Transverse colon (tissue), 4 donors: ENCODE measurements at regions not wholly inside any gene's neighbourhood (a gene's known extent, or its start where the extent isn't known, plus 50 kb on each side); places are given as distances from the start of the nearest gene placed in this dataset.

Experiments used
- DNase-seq: peaks from one replicate; pipeline ENCODE4 v3.0.0-alpha.2; 2019
- H3K27ac ChIP-seq, 4 donors: fragments of 200-600 bp; sonication (generic); 2 replicates each; pipeline ENCODE4 v1.5.1; 2016 to 2018; ENCODE audit warnings: inconsistent platforms in 4 of 4
- H3K27me3 ChIP-seq: fragments of 200-600 bp; sonication (generic); 2 replicates; pipeline ENCODE4 v1.5.1; 2017; ENCODE audit warnings: inconsistent platforms
- H3K36me3 ChIP-seq, 4 donors: fragments of 200-600 bp; sonication (generic); 2 replicates each; pipeline ENCODE4 v1.5.1; 2017 to 2019; ENCODE audit warnings: inconsistent platforms in 4 of 4
- H3K4me1 ChIP-seq, 4 donors: fragments of 200-600 bp; sonication (generic); 2 replicates each; pipeline ENCODE4 v1.5.1; 2017 to 2020; ENCODE audit warnings: inconsistent platforms in 4 of 4
- H3K4me3 ChIP-seq, 4 donors: fragments of 200-600 bp; sonication (generic); 1 replicate in 1 of 4; 2 replicates in 3 of 4; pipeline versions ENCODE4 v1.5.1 to v1.6.1; 2017 to 2019; ENCODE audit warnings: inconsistent platforms in 4 of 4
- H3K9me3 ChIP-seq, 2 donors: fragments of 200-600 bp; sonication (generic); 2 replicates each; pipeline ENCODE4 v1.5.1; 2017 to 2019; ENCODE audit warnings: inconsistent platforms in 2 of 2
- EP300 ChIP-seq: sonication (generic); formaldehyde crosslinking; IDR thresholded peaks from one replicate; pipeline ENCODE4 v1.6.1; 2017; ENCODE audit warnings: antibody characterized with exemption, low read depth
- POLR2A ChIP-seq: fragments of 450-650 bp; IDR thresholded peaks from one replicate; pipeline ENCODE4 v1.6.1; 2016; ENCODE audit warnings: antibody characterized with exemption, mild to moderate bottlenecking, moderate library complexity
- POLR2AphosphoS5 ChIP-seq, 3 donors: sonication (generic); formaldehyde crosslinking; IDR thresholded peaks; one replicate each; pipeline ENCODE4 v1.6.1; 2016; ENCODE audit warnings: antibody characterized with exemption in 3 of 3
- WGBS, 2 donors: methylation state at CpG; one replicate each; pipeline ENCODE4 v1.1.5; 2018; ENCODE audit warnings: low coverage in 1 of 2; 5-methylcytosine and 5-hydroxymethylcytosine counted together
- in situ Hi-C, 4 donors: fragments of 200-750 bp; cut with MboI; loops; one replicate each; pipeline versions ENCODE4 v1.15.0 to v1.15.1; 2017; ENCODE audit warnings: low sequenced_read_pairs in 3 of 4, low pct_ligation_motif_present in 1 of 4, low pct_unique_long_range_greater_than_20kb in 1 of 4
- intact Hi-C: fragments of 100-400 bp; cut with DNase I; formaldehyde crosslinking; loops from one replicate; pipeline ENCODE4 v1.15.1; 2023; ENCODE audit warnings: low total_unique reads
- TF ChIP-seq, protein P1 (sequence below), 5 experiments: fragments of 200-600 bp in 3 of 5; fragments of 450-650 bp in 2 of 5; sonication (generic) in 3 of 5; IDR thresholded peaks; 1 replicate in 2 of 5; 2 replicates in 3 of 5; pipeline ENCODE4 v1.5.1; 2016 to 2017; ENCODE audit warnings: antibody characterized with exemption in 5 of 5, inconsistent platforms in 3 of 5, mild to moderate bottlenecking in 2 of 5, moderate library complexity in 1 of 5

DNA sequence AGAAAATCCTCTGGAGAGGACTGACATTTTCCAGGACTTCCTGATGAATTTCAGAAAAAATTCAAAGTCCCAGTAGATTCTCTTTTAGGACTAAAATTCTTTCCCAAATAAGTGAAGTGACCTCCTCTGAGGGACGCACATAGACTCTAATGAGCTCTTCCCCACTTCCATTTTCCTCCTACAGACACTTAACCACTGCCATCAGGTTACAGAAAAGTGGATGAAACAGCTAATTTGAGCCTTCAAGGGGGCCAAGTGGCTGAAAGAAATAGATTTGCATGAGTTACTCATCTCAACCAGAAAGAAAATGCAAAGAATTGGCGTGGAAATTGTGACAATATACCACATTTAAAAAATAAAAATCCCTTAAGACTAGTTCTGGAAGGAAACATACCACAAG lies 185.3 kb upstream of the EDNRB start:
- TF ChIP-seq, protein P1, sequence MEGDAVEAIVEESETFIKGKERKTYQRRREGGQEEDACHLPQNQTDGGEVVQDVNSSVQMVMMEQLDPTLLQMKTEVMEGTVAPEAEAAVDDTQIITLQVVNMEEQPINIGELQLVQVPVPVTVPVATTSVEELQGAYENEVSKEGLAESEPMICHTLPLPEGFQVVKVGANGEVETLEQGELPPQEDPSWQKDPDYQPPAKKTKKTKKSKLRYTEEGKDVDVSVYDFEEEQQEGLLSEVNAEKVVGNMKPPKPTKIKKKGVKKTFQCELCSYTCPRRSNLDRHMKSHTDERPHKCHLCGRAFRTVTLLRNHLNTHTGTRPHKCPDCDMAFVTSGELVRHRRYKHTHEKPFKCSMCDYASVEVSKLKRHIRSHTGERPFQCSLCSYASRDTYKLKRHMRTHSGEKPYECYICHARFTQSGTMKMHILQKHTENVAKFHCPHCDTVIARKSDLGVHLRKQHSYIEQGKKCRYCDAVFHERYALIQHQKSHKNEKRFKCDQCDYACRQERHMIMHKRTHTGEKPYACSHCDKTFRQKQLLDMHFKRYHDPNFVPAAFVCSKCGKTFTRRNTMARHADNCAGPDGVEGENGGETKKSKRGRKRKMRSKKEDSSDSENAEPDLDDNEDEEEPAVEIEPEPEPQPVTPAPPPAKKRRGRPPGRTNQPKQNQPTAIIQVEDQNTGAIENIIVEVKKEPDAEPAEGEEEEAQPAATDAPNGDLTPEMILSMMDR (IDR thresholded peaks at IDR 0.05) = no peak
- TF ChIP-seq EP300 (no peak), POLR2AphosphoS5 (IDR thresholded peaks at IDR 0.05) (no peak), POLR2A (no peak)
- Histone ChIP-seq H3K4me3 (no peak overlapping the region), H3K27me3 (no peaks in the 10 kb centered on the region), H3K36me3 (no peaks in the 10 kb centered on the region), H3K9me3 (no peaks in the 10 kb centered on the region), H3K4me1 (no peaks in the 10 kb centered on the region), H3K27ac (no peak overlapping the region)
- in situ Hi-C loops (no loop called here), intact Hi-C loops (no loop called here)
- DNase-seq = no peak
- 62 to 93% methylated on average over 2 of the region's 2 CpGs for WGBS, 2 donors

DNA sequence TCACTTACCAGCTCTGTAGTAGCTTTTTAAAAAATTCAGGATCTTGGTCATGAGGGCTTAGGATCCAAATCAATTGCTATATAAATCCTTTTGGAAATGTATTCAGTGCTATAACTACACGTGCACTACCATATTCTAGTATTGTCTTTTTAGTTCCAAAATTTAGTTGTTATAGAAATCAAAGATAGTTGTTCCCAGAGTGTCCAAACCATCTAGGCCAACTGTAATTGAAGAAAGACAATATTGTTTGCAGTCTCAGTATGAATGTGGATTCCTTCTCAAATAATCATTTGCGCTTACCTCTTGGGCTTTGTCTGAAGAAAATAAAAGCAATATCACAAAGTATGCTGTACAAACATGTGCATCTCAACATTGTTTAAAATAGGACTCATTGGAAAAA lies 184.1 kb upstream of the EDNRB start:
- H3K4me1 ChIP-seq = no peaks in the 10 kb centered on the region
- peak overlapping the region in 1 of 4 donors; percentile 3 for H3K27ac ChIP-seq
- no peak for TF ChIP-seq POLR2AphosphoS5 (IDR thresholded peaks at IDR 0.05)
- TF ChIP-seq, protein P1 (IDR thresholded peaks at IDR 0.05) = no peak
- TF ChIP-seq POLR2A = no peak
- TF ChIP-seq EP300 = no peak
- 86 to 88% methylated on average over 2 of the region's 2 CpGs for WGBS, 2 donors
- no peaks in the 10 kb centered on the region for H3K9me3 ChIP-seq
- H3K36me3 ChIP-seq = no peaks in the 10 kb centered on the region
- in situ Hi-C loops = no loop called here
- H3K27me3 ChIP-seq = no peaks in the 10 kb centered on the region
- no peak overlapping the region for H3K4me3 ChIP-seq
- intact Hi-C loops = no loop called here
- DNase-seq = no peak

DNA sequence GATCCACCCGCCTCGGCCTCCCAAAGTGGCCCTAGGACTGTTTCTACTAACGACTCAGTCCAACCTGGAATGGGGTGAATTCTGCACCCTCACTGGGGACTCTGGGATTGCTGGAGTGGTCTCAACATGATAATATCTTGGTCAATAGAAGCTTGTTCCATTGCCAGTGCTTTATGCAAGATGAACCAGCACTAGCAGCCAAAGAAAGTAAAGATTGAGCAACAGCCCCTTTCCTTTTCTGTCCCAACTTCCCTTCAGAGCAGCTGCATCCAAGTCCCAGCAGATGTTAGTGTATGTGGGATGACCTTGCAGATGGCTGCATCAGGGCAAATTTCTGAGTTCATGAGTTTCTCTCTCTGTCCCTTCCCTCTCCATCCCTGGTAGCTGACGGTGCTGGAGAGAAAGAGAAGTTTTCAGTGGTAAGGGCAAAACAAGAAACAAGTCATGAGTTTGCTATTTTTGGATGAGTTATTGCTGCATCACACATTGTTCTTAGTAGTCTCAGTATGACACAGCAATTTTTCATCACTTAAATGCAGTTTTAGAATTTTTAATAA lies 183.6 kb upstream of the EDNRB start:
- intact Hi-C loops (no loop called here), in situ Hi-C loops (no loop called here)
- H3K4me1 ChIP-seq = no peaks in the 10 kb centered on the region
- H3K27me3 ChIP-seq = no peaks in the 10 kb centered on the region
- DNase-seq = peak; percentile 9
- H3K36me3 ChIP-seq = no peaks in the 10 kb centered on the region
- no peak for TF ChIP-seq POLR2A
- TF ChIP-seq POLR2AphosphoS5 (IDR thresholded peaks at IDR 0.05) = peak in 2 of 3 donors; percentile 7 to 42
- peak overlapping the region in 1 of 4 donors; percentile 3 for H3K27ac ChIP-seq
- H3K4me3 ChIP-seq = no peak overlapping the region
- H3K9me3 ChIP-seq = no peaks in the 10 kb centered on the region
- 74 to 90% methylated on average over 4 of the region's 4 CpGs for WGBS, 2 donors

DNA sequence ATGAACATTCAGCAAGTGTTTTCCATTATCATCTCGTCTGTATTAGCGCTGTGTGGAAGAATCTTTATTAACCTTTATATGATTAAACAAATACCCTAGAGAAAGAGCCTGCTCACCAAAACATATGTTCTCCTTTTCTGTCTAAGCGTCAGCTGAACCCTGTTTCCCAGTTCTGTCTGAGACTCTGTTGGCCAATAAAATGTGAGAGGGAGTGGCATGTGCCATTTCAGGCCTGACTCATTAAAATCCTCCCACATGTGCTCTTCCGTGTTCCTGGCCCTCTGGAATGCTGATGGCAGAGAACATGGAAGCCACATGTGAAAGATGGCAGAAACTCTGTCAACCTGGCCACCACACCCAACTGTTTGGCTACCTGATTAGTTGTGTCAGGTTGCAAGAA lies 181.9 kb upstream of the EDNRB start:
- intact Hi-C loops = no loop called here
- H3K27ac ChIP-seq = no peak overlapping the region
- TF ChIP-seq POLR2A = no peak
- TF ChIP-seq, protein P1 (IDR thresholded peaks at IDR 0.05) = no peak
- TF ChIP-seq EP300 = no peak
- no peak for TF ChIP-seq POLR2AphosphoS5 (IDR thresholded peaks at IDR 0.05)
- H3K27me3 ChIP-seq = no peaks in the 10 kb centered on the region
- no peaks in the 10 kb centered on the region for H3K4me1 ChIP-seq
- in situ Hi-C loops = no loop called here
- H3K4me3 ChIP-seq = no peak overlapping the region
- DNase-seq = no peak
- no peaks in the 10 kb centered on the region for H3K9me3 ChIP-seq
- no peaks in the 10 kb centered on the region for H3K36me3 ChIP-seq
- 71 to 89% methylated on average over 2 to 4 of the region's 4 CpGs for WGBS, 2 donors

DNA sequence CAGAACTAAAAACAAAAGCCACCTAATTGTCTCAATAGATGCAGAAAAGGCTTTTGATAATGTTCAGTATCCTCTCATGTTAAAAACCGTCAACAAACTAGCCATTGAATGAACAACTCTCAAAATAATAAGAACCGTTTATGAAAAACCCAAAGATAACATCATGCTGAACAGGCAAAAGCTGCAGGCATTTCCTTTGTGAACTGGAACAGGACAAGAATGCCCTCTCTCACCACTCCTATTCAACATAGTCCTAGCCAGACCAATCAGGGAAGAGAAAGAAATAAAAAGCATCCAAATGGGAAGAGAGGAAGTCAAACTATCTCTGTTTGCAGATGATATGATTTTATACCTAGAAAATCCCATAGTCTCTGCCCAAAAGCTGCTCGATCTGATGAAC lies 179.6 kb upstream of the EDNRB start:
- H3K4me1 ChIP-seq = no peaks in the 10 kb centered on the region
- 44 to 69% methylated on average over 3 of the region's 3 CpGs for WGBS, 2 donors

More for the DNA sequence above, 179.6 kb upstream of the EDNRB start:
- in situ Hi-C loops (no loop called here), intact Hi-C loops (no loop called here)
- TF ChIP-seq, protein P1 (IDR thresholded peaks at IDR 0.05) = no peak
- TF ChIP-seq EP300 = no peak
- TF ChIP-seq POLR2AphosphoS5 (IDR thresholded peaks at IDR 0.05) = no peak
- TF ChIP-seq POLR2A = no peak
- no peak for DNase-seq
- Histone ChIP-seq H3K36me3 (no peaks in the 10 kb centered on the region), H3K9me3 (no peaks in the 10 kb centered on the region), H3K27ac (no peak overlapping the region), H3K4me3 (no peak overlapping the region), H3K27me3 (no peaks in the 10 kb centered on the region)
